ENCODE measurements at regions not wholly inside any gene's neighbourhood (a gene's known extent, or its start where the extent isn't known, plus 50 kb on each side); places are given as distances from the start of the nearest gene placed in this dataset.
A peak's percentile ranks its signal among the peaks of the same experiment; 100 is the strongest.

GRCh38 chr12:22925623-22926022 is 300.7 kb downstream of the ETNK1 start:
- TF ChIP-seq CTCF (conservative IDR thresholded peaks at IDR 0.05), result no peak
- H3K9ac ChIP-seq (ENCODE audit: extremely low read depth, insufficient read length, low read length), result no peak overlapping the region
- no peak overlapping the region for H2BK120ac ChIP-seq (ENCODE audit: low read depth, low read length, poor library complexity, severe bottlenecking)
- H2BK5ac ChIP-seq (ENCODE audit: insufficient read length, low read length), result no peak overlapping the region
- DNase-seq, result no peak
- no peak overlapping the region for H3T11ph ChIP-seq (ENCODE audit: low read length)
- no peak overlapping the region for H2BK12ac ChIP-seq (ENCODE audit: insufficient read length, low read depth, low read length)
- H3K27me3 ChIP-seq (ENCODE audit: insufficient read depth, low read length), result no peaks in the 10 kb centered on the region
- H3K14ac ChIP-seq (ENCODE audit: insufficient read depth, low read length), result no peak overlapping the region
- peaks cover 39% of the 10 kb centered on the region in 2 experiments for H3K4me1 Mint-ChIP-seq
- no peaks in the 10 kb centered on the region for H3K27me3 Mint-ChIP-seq (ENCODE audit: low read depth)
- H3K18ac ChIP-seq (ENCODE audit: insufficient read length, low read depth, low read length), result no peak overlapping the region
- no peak overlapping the region for H2AK5ac ChIP-seq (ENCODE audit: insufficient read length, low read length)
- H3K9me3 ChIP-seq (ENCODE audit: control insufficient read depth, low read depth, low read length), result no peaks in the 10 kb centered on the region
- H4K8ac ChIP-seq (replicated peaks; ENCODE audit: insufficient read length, low read depth, low read length), result no peak overlapping the region
- peak overlapping the region in 2 of 3 experiments; percentile 16 to 46; a peak in 2 of 7 replicates for H3K27ac Mint-ChIP-seq
- H2BK20ac ChIP-seq (ENCODE audit: low read depth, low read length, poor library complexity, severe bottlenecking), result no peak overlapping the region
- H3K36me3 Mint-ChIP-seq (ENCODE audit: insufficient read depth in 1 of 3, low read depth in 3 of 3), result no peaks in the 10 kb centered on the region
- no peaks in the 10 kb centered on the region for H3K79me1 ChIP-seq (ENCODE audit: insufficient read depth, low read depth, low read length, poor library complexity, severe bottlenecking)
- H3K4me3 Mint-ChIP-seq, result no peak overlapping the region; a peak in 1 of 5 replicates
- no peak overlapping the region for H4K5ac ChIP-seq (ENCODE audit: insufficient read length, low read depth, low read length)
- H3K23me2 ChIP-seq (ENCODE audit: insufficient read length, low read depth, low read length, poor library complexity, severe bottlenecking), result no peaks in the 10 kb centered on the region
- no CpG with 5 or more reads among the region's 2 CpGs for WGBS (ENCODE audit: extremely low coverage, insufficient read length, low lambda C conversion rate)
- H4K91ac ChIP-seq (ENCODE audit: insufficient read length, low read depth, low read length), result no peak overlapping the region
- no peak overlapping the region for H3K23ac ChIP-seq (ENCODE audit: insufficient read length, low read depth, low read length)
- H4K20me1 ChIP-seq (ENCODE audit: control insufficient read depth, insufficient read depth, insufficient read length), result no peaks in the 10 kb centered on the region
- H3K4me1 ChIP-seq (ENCODE audit: insufficient read depth, low read length), result no peaks in the 10 kb centered on the region; the same call in 1 of the 2 replicates
- no peak overlapping the region for H3K27ac ChIP-seq (ENCODE audit: insufficient read length, low read depth, low read length)
- no peak overlapping the region for H3K4me2 ChIP-seq (ENCODE audit: insufficient read depth, insufficient read length, low read length)
- no peaks in the 10 kb centered on the region for H3K9me3 Mint-ChIP-seq
- H2BK15ac ChIP-seq (ENCODE audit: low read depth, low read length), result no peak overlapping the region
- no peak overlapping the region for H3K4ac ChIP-seq (ENCODE audit: low read depth, low read length)
- no peak overlapping the region for H3K56ac ChIP-seq (ENCODE audit: insufficient read length, low read depth, low read length)
- H3K79me2 ChIP-seq (ENCODE audit: insufficient read depth, low read length), result no peaks in the 10 kb centered on the region
- no peak overlapping the region for H2AFZ ChIP-seq (ENCODE audit: low read length)
